Cardiac muscle cell (in vitro differentiated cells and primary cell): ENCODE measurements at regions not wholly inside any gene's neighbourhood (a gene's known extent, or its start where the extent isn't known, plus 50 kb on each side); places are given as distances from the start of the nearest gene placed in this dataset.

Experiments
- DNase-seq, 2 donors: peaks; one replicate each; pipeline versions ENCODE4 v3.0.0 to v3.0.0-alpha.2; 2010 to 2017; ENCODE audit warnings: low read depth in 1 of 2, low spot score in 1 of 2
- H3K27ac ChIP-seq: fragments of 200-600 bp; sonication (generic); 2 replicates; pipeline ENCODE4 v1.5.1; 2016
- H3K27me3 ChIP-seq: fragments of 200-600 bp; sonication (generic); 2 replicates; pipeline ENCODE4 v1.6.0; 2016; ENCODE audit warnings: control low read depth
- H3K36me3 ChIP-seq: fragments of 200-600 bp; sonication (generic); 2 replicates; pipeline ENCODE4 v1.5.1; 2016; ENCODE audit warnings: control low read depth
- H3K4me1 ChIP-seq: fragments of 200-600 bp; sonication (generic); 2 replicates; pipeline ENCODE4 v1.8.1; 2017; ENCODE audit warnings: low read depth, mild to moderate bottlenecking, mixed run types
- H3K4me3 ChIP-seq: fragments of 200-600 bp; sonication (generic); 2 replicates; pipeline ENCODE4 v1.5.1; 2016; ENCODE audit warnings: mild to moderate bottlenecking
- H3K9me3 ChIP-seq: fragments of 200-600 bp; sonication (generic); 2 replicates; pipeline ENCODE4 v1.5.1; 2017; ENCODE audit warnings: low read depth, mild to moderate bottlenecking, control low read depth
- CTCF ChIP-seq: IDR thresholded peaks from 2 replicates; pipeline ENCODE4 v1.5.1; 2012; ENCODE audit warnings: low read depth, mild to moderate bottlenecking, low read length

GRCh38 chr9:81858657-81859430 is 69.4 kb upstream of the SPATA31D4 start:
- no peak for TF ChIP-seq CTCF
- Histone ChIP-seq H3K4me3 (no peak overlapping the region), H3K27ac (no peak overlapping the region), H3K36me3 (no peaks in the 10 kb centered on the region), H3K9me3 (no peaks in the 10 kb centered on the region), H3K4me1 (no peaks in the 10 kb centered on the region), H3K27me3 (peaks cover 53% of the 10 kb centered on the region)
- DNase-seq: no peak

- no peak for DNase-seq
- no peak overlapping the region for H3K4me3 ChIP-seq
- no peak for TF ChIP-seq CTCF
- H3K9me3 ChIP-seq: no peaks in the 10 kb centered on the region
- peaks cover 43% of the 10 kb centered on the region for H3K27me3 ChIP-seq
- H3K27ac ChIP-seq: no peak overlapping the region
- H3K36me3 ChIP-seq: no peaks in the 10 kb centered on the region
- H3K4me1 ChIP-seq: no peaks in the 10 kb centered on the region
Measured at GRCh38 chr9:81860581-81860980, 67.6 kb upstream of the SPATA31D4 start.

GRCh38 chr9:81861644-81862043 is 66.6 kb upstream of the SPATA31D4 start:
- H3K27ac ChIP-seq: no peak overlapping the region
- peak in 1 of 2 donors; percentile 60 for DNase-seq
- no peaks in the 10 kb centered on the region for H3K36me3 ChIP-seq
- H3K9me3 ChIP-seq: no peaks in the 10 kb centered on the region
- no peak overlapping the region for H3K4me3 ChIP-seq
- no peaks in the 10 kb centered on the region for H3K4me1 ChIP-seq
- H3K27me3 ChIP-seq: peaks cover 41% of the 10 kb centered on the region
- TF ChIP-seq CTCF: no peak

GRCh38 chr9:81868145-81868544 is 60.1 kb upstream of the SPATA31D4 start:
- H3K9me3 ChIP-seq: no peaks in the 10 kb centered on the region
- TF ChIP-seq CTCF: no peak
- no peak overlapping the region for H3K27ac ChIP-seq
- H3K27me3 ChIP-seq: peaks cover 12% of the 10 kb centered on the region
- H3K4me3 ChIP-seq: no peak overlapping the region
- no peaks in the 10 kb centered on the region for H3K4me1 ChIP-seq
- DNase-seq: no peak
- no peaks in the 10 kb centered on the region for H3K36me3 ChIP-seq

- Histone ChIP-seq H3K27me3 (no peaks in the 10 kb centered on the region), H3K36me3 (no peaks in the 10 kb centered on the region), H3K4me1 (no peaks in the 10 kb centered on the region), H3K27ac (no peak overlapping the region), H3K9me3 (no peaks in the 10 kb centered on the region), H3K4me3 (no peak overlapping the region)
- no peak for TF ChIP-seq CTCF
- peak in 1 of 2 donors; percentile 44 for DNase-seq
Measured at GRCh38 chr9:81871695-81872094, 56.5 kb upstream of the SPATA31D4 start.
